D721Med (cell line): ENCODE measurements at regions not wholly inside any gene's neighbourhood (a gene's known extent, or its start where the extent isn't known, plus 50 kb on each side); places are given as distances from the start of the nearest gene placed in this dataset.

Experiments
- DNase-seq: peaks from one replicate; pipeline ENCODE4 v3.0.0; 2011; ENCODE audit warnings: low spot score; ENCODE audit not compliant: insufficient read length
- FAIRE-seq: peaks from 2 replicates; lab custom pipeline; 2011; peaks lifted over from hg19 to GRCh38; lab: Jason Lieb, UNC
- CTCF ChIP-seq: IDR thresholded peaks from 2 replicates; pipeline ENCODE4 v1.5.1; 2012; ENCODE audit warnings: mild to moderate bottlenecking, control low read depth; ENCODE audit not compliant: insufficient read depth; ENCODE audit errors: missing control alignments

DNA sequence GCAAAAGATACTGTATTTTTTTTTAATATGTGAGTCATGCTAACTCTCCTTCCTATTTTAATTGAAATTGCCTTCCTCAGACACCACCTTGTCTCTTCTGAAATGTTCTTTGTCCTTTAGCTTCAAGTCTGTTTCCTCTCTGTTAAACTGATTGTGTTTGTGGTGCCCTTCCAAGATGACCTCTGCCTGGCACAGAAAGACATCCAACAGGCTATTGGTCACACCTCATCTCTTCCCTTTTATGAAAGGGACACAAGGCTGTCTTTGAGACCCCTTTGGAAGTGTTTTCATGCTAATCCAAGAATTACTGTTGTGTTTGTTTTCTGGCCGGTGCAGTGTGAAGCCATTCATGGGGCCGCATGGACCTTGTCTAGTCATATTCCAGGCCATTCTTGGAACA, 94.0 kb upstream of the PIK3C3 start:
- no peak for DNase-seq

GRCh38 chr18:41858761-41859555, 96.1 kb upstream of the PIK3C3 start:
- no peak for TF ChIP-seq CTCF

More for the DNA sequence above, 94.0 kb upstream of the PIK3C3 start:
- no peak for TF ChIP-seq CTCF
- FAIRE-seq = no peak

DNA sequence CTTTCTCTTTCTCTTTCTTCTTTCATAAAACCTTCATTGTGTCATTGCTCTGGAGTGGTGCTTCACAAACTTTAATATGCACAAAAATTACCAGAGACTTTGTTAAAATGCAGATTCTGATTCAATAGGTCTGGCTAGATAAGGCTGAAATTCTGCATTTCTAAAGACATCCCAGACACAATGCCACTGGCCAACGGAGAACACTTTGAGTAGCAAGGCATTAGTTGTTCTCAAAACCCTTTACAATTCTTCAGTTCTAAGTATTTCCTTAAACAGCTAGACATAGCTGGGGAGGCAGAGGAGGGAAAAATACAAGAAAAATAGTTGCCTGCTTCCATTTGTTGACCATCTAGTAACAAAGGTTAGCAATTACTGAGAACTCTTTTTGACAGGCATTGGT, 101.8 kb upstream of the PIK3C3 start:
- no peak for FAIRE-seq

More at GRCh38 chr18:41858761-41859555, 96.1 kb upstream of the PIK3C3 start:
- FAIRE-seq = no peak
- no peak for DNase-seq

GRCh38 chr18:41850781-41851180, 104.3 kb upstream of the PIK3C3 start:
- DNase-seq (no peak), FAIRE-seq (peak; percentile 80)
- TF ChIP-seq CTCF = no peak

More for the DNA sequence above, 101.8 kb upstream of the PIK3C3 start:
- DNase-seq = no peak
- TF ChIP-seq CTCF = no peak

DNA sequence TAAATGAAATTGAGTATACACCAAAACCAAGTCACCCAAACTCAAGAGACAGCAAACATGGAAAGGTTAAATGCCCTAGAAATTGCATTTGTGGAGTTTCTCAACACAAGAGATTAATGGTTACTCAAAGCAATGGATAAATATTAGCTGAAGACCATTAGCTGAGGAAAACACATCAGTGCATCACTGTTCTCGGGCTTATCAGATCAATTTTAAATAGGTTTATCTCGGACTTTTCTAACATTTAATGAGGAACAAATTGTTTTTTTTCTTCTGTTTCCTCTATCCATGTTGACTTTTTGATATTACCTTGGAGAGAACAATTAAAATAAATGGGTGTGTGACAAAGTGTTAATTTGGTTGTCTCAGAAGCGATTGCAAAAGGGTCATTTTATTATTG, 105.4 kb upstream of the PIK3C3 start:
- DNase-seq (no peak), FAIRE-seq (peak; percentile 72)
- TF ChIP-seq CTCF = no peak

DNA sequence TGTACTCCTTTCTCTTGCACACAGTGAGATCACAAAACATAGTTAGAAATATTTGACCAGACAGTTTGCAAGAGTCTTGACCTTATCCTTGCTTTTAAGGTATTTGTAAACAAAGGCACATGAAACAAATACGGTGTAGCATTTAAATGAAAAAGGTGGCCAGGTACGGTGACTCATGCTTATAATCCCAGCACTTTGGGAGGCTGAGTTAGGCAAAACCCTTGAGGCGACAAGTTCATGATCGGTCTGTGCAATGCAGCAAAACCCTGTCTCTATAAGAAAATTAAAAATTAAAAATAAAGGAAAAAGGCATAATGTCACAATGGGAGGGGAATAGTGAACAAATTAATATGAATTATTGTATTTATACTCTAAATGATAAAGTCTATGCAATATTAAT, 109.5 kb upstream of the PIK3C3 start:
- DNase-seq = no peak
- peak; percentile 76 for FAIRE-seq
- TF ChIP-seq CTCF = no peak

- no peak for TF ChIP-seq CTCF
- FAIRE-seq (no peak), DNase-seq (no peak)
Measured at GRCh38 chr18:41842886-41843285, 112.1 kb upstream of the PIK3C3 start.
